ENCODE measurements at regions not wholly inside any gene's neighbourhood (a gene's known extent, or its start where the extent isn't known, plus 50 kb on each side); places are given as distances from the start of the nearest gene placed in this dataset.
"Not testable (repeated sequence)": the region's sequence is repeated elsewhere in the genome, so short reads cannot be mapped to it uniquely, and the experiment has no call there.

GRCh38 chr10:53675177-53675576 lies 902.6 kb upstream of the MBL2 start:
- no peak for ATAC-seq
- TF ChIP-seq CTCF (IDR thresholded peaks at IDR 0.05) = no peak
- no peak for TF ChIP-seq POLR2AphosphoS5 (IDR thresholded peaks at IDR 0.05)
- no peak for TF ChIP-seq POLR2A (IDR thresholded peaks at IDR 0.05)
- TF ChIP-seq EP300 (IDR thresholded peaks at IDR 0.05) = no peak
- H3K4me3 ChIP-seq = no peak overlapping the region
- no peaks in the 10 kb centered on the region for H3K36me3 ChIP-seq
- H3K27ac ChIP-seq = no peak overlapping the region
- H3K27me3 ChIP-seq = no peaks in the 10 kb centered on the region
- H3K9me3 ChIP-seq = no peaks in the 10 kb centered on the region
- H3K4me1 ChIP-seq = no peaks in the 10 kb centered on the region
- 26 to 33% methylated on average over 1 of the region's 1 CpG for WGBS, 2 donors (ENCODE audit: low coverage in 1 of 2)

- Histone ChIP-seq H3K4me3 (no peak overlapping the region), H3K27ac (no peak overlapping the region), H3K36me3 (no peaks in the 10 kb centered on the region), H3K4me1 (peaks cover 0 to 8% (median 0%) of the 10 kb centered on the region in 3 donors), H3K27me3 (no peaks in the 10 kb centered on the region), H3K9me3 (peaks cover 0 to 13% (median 0%) of the 10 kb centered on the region in 3 donors)
- WGBS, 2 donors (ENCODE audit: low coverage in 1 of 2) = no CpG with 5 or more reads among the region's 2 CpGs
- no peak for TF ChIP-seq EP300 (IDR thresholded peaks at IDR 0.05)
- no peak for TF ChIP-seq POLR2AphosphoS5 (IDR thresholded peaks at IDR 0.05)
- no peak for TF ChIP-seq CTCF (IDR thresholded peaks at IDR 0.05)
- no peak for TF ChIP-seq POLR2A (IDR thresholded peaks at IDR 0.05)
- ATAC-seq = peak; percentile 34
These were observed 894.5 kb upstream of the MBL2 start for GRCh38 chr10:53667063-53667462.

DNA sequence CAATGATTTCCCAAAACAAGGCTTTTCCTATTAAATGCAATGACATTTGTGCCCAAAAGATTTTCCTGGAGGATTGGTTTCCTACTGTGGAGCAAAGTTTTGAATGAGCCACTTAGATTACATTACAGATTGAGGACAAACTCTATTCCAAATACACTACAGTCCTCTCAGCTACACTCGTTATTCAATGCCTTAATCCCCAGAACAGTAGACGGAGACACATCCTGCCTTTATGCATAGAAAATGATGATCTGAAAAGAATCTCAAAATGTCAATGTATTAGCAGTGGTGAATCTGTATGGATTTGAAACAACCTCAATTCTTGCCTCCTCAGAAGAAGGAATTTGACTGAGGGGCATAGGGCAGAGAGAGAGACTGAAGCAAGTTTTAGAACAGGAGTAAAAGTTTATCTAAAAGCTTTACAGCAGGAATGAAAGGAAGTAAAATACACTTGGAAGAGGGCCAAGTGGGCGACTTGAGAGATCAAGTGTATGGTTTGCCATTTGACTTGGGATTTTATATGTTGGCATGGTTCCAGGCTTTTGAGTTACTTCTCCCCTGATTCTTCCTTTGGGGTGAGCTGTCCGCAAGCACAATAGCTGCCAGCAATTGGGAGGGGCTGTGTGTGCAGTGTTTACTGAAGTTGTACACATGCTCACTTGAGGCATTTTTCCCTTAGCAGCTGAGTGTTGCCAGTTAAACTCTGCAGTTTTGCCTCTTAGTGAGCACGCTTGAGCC lies 891.9 kb upstream of the MBL2 start:
- no peak for ATAC-seq
- Histone ChIP-seq H3K4me1 (peaks cover 0 to 8% (median 0%) of the 10 kb centered on the region in 3 donors), H3K36me3 (no peaks in the 10 kb centered on the region), H3K9me3 (peaks cover 0 to 13% (median 0%) of the 10 kb centered on the region in 3 donors), H3K27ac (no peak overlapping the region), H3K4me3 (no peak overlapping the region), H3K27me3 (no peaks in the 10 kb centered on the region)
- 12 to 19% methylated on average over 4 to 5 of the region's 5 CpGs for WGBS, 2 donors (ENCODE audit: low coverage in 1 of 2)
- TF ChIP-seq POLR2AphosphoS5 (IDR thresholded peaks at IDR 0.05) (no peak), POLR2A (IDR thresholded peaks at IDR 0.05) (no peak), EP300 (IDR thresholded peaks at IDR 0.05) (no peak), CTCF (IDR thresholded peaks at IDR 0.05) (no peak)

GRCh38 chr10:53650794-53651193 lies 878.2 kb upstream of the MBL2 start:
- 74 to 91% methylated on average over 2 to 6 of the region's 6 CpGs for WGBS, 2 donors (ENCODE audit: low coverage in 1 of 2)
- no peak overlapping the region for H3K27ac ChIP-seq
- no peak overlapping the region for H3K4me3 ChIP-seq
- H3K27me3 ChIP-seq = no peaks in the 10 kb centered on the region
- no peaks in the 10 kb centered on the region for H3K9me3 ChIP-seq
- H3K36me3 ChIP-seq = no peaks in the 10 kb centered on the region
- TF ChIP-seq CTCF (IDR thresholded peaks at IDR 0.05) = no peak
- TF ChIP-seq POLR2AphosphoS5 (IDR thresholded peaks at IDR 0.05) = no peak
- no peak for TF ChIP-seq EP300 (IDR thresholded peaks at IDR 0.05)
- no peak for TF ChIP-seq POLR2A (IDR thresholded peaks at IDR 0.05)
- no peak for ATAC-seq
- no peaks in the 10 kb centered on the region for H3K4me1 ChIP-seq

DNA sequence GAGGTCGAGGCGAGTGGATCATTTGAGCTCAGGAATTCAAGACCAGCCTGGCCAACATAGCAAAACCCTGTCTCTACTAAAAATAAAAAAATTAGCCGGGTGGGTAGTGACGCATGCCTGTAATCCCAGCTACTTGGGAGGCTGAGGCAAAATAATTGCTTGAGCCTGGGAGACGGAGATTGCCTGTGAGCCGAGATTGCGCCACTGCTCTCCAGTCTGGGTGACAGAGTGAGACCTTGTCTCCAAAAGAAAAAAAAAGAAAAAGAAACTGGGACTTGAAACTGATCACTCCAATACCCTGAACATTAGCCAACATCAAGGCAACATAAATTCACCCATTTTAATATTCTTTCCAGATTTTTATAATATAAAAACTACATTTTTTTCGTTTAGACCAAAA lies 874.6 kb upstream of the MBL2 start:
- H3K27ac ChIP-seq, H3K4me1 ChIP-seq, H3K27me3 ChIP-seq, ATAC-seq, H3K36me3 ChIP-seq, H3K4me3 ChIP-seq, H3K9me3 ChIP-seq: not testable (repeated sequence)
- WGBS, 2 donors (ENCODE audit: low coverage in 1 of 2) = 49 to 74% methylated on average over 8 of the region's 8 CpGs

Measured in gastroesophageal sphincter (tissue), 4 donors.